ENCODE measurements at regions not wholly inside any gene's neighbourhood (a gene's known extent, or its start where the extent isn't known, plus 50 kb on each side); places are given as distances from the start of the nearest gene placed in this dataset.

DNA sequence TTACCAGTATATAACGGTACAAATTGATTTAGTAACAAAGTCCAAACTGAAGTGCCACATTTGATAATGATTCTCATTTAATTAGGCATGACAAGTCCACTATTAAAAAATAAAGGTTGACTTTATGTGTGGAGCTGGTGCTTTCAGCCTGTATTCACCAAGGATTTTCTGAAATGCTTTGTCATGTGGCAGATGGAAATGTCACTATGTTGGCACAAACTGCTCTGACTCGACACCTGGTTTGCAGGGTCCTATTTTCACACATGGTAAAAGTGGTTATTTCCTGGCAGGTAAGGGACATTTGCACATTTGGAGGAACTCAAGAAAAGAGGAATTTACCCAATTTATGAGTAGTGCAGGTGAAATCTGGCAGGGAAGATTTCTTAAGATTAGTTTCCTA, 572.6 kb upstream of the MDGA2 start:
- H2BK5ac ChIP-seq (ENCODE audit: insufficient read length, low read length) = no peak overlapping the region
- H3K79me1 ChIP-seq (ENCODE audit: insufficient read depth, low read depth, low read length, poor library complexity, severe bottlenecking) = no peaks in the 10 kb centered on the region
- H2AK5ac ChIP-seq (ENCODE audit: insufficient read length, low read length) = no peak overlapping the region
- no peak overlapping the region for H3K4me2 ChIP-seq (ENCODE audit: insufficient read depth, insufficient read length, low read length)
- no peak overlapping the region for H4K5ac ChIP-seq (ENCODE audit: insufficient read length, low read depth, low read length)
- H3K9ac ChIP-seq (ENCODE audit: extremely low read depth, insufficient read length, low read length) = no peak overlapping the region
- H2BK12ac ChIP-seq (ENCODE audit: insufficient read length, low read depth, low read length) = no peak overlapping the region
- no peak overlapping the region for H3K4ac ChIP-seq (ENCODE audit: low read depth, low read length)
- TF ChIP-seq, protein P1, sequence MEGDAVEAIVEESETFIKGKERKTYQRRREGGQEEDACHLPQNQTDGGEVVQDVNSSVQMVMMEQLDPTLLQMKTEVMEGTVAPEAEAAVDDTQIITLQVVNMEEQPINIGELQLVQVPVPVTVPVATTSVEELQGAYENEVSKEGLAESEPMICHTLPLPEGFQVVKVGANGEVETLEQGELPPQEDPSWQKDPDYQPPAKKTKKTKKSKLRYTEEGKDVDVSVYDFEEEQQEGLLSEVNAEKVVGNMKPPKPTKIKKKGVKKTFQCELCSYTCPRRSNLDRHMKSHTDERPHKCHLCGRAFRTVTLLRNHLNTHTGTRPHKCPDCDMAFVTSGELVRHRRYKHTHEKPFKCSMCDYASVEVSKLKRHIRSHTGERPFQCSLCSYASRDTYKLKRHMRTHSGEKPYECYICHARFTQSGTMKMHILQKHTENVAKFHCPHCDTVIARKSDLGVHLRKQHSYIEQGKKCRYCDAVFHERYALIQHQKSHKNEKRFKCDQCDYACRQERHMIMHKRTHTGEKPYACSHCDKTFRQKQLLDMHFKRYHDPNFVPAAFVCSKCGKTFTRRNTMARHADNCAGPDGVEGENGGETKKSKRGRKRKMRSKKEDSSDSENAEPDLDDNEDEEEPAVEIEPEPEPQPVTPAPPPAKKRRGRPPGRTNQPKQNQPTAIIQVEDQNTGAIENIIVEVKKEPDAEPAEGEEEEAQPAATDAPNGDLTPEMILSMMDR (conservative IDR thresholded peaks at IDR 0.05) = no peak
- H3K27me3 Mint-ChIP-seq (ENCODE audit: low read depth) = no peaks in the 10 kb centered on the region
- WGBS (ENCODE audit: extremely low coverage, insufficient read length, low lambda C conversion rate) = no CpG with 5 or more reads among the region's 2 CpGs
- H3K79me2 ChIP-seq (ENCODE audit: insufficient read depth, low read length) = peaks cover 24% of the 10 kb centered on the region; the same call in 1 of the 2 replicates
- H3K14ac ChIP-seq (ENCODE audit: insufficient read depth, low read length) = no peak overlapping the region
- peaks cover 14 to 15% of the 10 kb centered on the region in 2 experiments for H3K4me1 Mint-ChIP-seq
- H4K8ac ChIP-seq (replicated peaks; ENCODE audit: insufficient read length, low read depth, low read length) = no peak overlapping the region
- peak overlapping the region; percentile 56 for H3K27ac ChIP-seq (ENCODE audit: insufficient read length, low read depth, low read length)
- H3K23me2 ChIP-seq (ENCODE audit: insufficient read length, low read depth, low read length, poor library complexity, severe bottlenecking) = no peaks in the 10 kb centered on the region
- H3T11ph ChIP-seq (ENCODE audit: low read length) = no peak overlapping the region
- no peaks in the 10 kb centered on the region for H3K9me3 Mint-ChIP-seq
- H3K56ac ChIP-seq (ENCODE audit: insufficient read length, low read depth, low read length) = no peak overlapping the region
- H3K4me3 Mint-ChIP-seq = no peak overlapping the region
- no peaks in the 10 kb centered on the region for H3K27me3 ChIP-seq (ENCODE audit: insufficient read depth, low read length)
- H2AFZ ChIP-seq (ENCODE audit: low read length) = no peak overlapping the region
- no peak for DNase-seq
- H3K18ac ChIP-seq (ENCODE audit: insufficient read length, low read depth, low read length) = no peak overlapping the region
- H2BK20ac ChIP-seq (ENCODE audit: low read depth, low read length, poor library complexity, severe bottlenecking) = no peak overlapping the region
- H3K9me3 ChIP-seq (ENCODE audit: control insufficient read depth, low read depth, low read length) = no peaks in the 10 kb centered on the region
- no peak overlapping the region for H4K91ac ChIP-seq (ENCODE audit: insufficient read length, low read depth, low read length)
- H2BK15ac ChIP-seq (ENCODE audit: low read depth, low read length) = no peak overlapping the region
- H3K4me1 ChIP-seq (ENCODE audit: insufficient read depth, low read length) = no peaks in the 10 kb centered on the region; the same call in 1 of the 2 replicates
- no peak overlapping the region for H2BK120ac ChIP-seq (ENCODE audit: low read depth, low read length, poor library complexity, severe bottlenecking)
- H3K36me3 Mint-ChIP-seq (ENCODE audit: insufficient read depth in 1 of 3, low read depth in 3 of 3) = peaks cover 4 to 23% (median 7%) of the 10 kb centered on the region in 3 experiments; a peak in 5 of 7 replicates
- no peaks in the 10 kb centered on the region for H4K20me1 ChIP-seq (ENCODE audit: control insufficient read depth, insufficient read depth, insufficient read length)
- no peak overlapping the region for H3K23ac ChIP-seq (ENCODE audit: insufficient read length, low read depth, low read length)
- H3K27ac Mint-ChIP-seq = no peak overlapping the region

Data from H9 (cell line).